H1 (cell line): ENCODE measurements at regions not wholly inside any gene's neighbourhood (a gene's known extent, or its start where the extent isn't known, plus 50 kb on each side); places are given as distances from the start of the nearest gene placed in this dataset.

Experiments used
- CTCF ChIA-PET: fragments of 300-600 bp; sonication (Branson Sonifier 250); formaldehyde crosslinking; loops from one replicate; lab custom pipeline; 2021; ENCODE audit not compliant: partially characterized antibody; lab: Charles Lee
- POLR2A ChIA-PET: fragments of 300-600 bp; sonication (Branson Sonifier 250); formaldehyde crosslinking; loops from one replicate; lab custom pipeline; 2021; ENCODE audit warnings: inconsistent platforms; ENCODE audit not compliant: partially characterized antibody; lab: Charles Lee
- DNase-seq, 2 experiments: peaks; one replicate each; pipeline versions ENCODE4 v3.0.0 to v3.0.0-alpha.2; 2010 to 2022; ENCODE audit warnings: low spot score in 2 of 2, low read depth in 1 of 2, mixed read lengths in 1 of 2
- FAIRE-seq: peaks from 2 replicates; lab custom pipeline; 2011; peaks lifted over from hg19 to GRCh38; lab: Jason Lieb, UNC
- H2AFZ ChIP-seq: 2 replicates; pipeline ENCODE4 v1.8.1; 2012; ENCODE audit warnings: low read length, inconsistent platforms
- H2AK5ac ChIP-seq: 2 replicates; pipeline ENCODE4 v1.6.1; 2013; ENCODE audit warnings: low read depth, low read length
- H2BK120ac ChIP-seq: replicated peaks from 2 replicates; pipeline ENCODE3; 2013; ENCODE audit warnings: low read depth, low read length, inconsistent platforms
- H2BK12ac ChIP-seq: 2 replicates; pipeline ENCODE4 v1.6.1; 2013; ENCODE audit warnings: low read depth, low read length
- H2BK15ac ChIP-seq: 2 replicates; pipeline ENCODE4 v1.6.1; 2013; ENCODE audit warnings: low read length
- H2BK20ac ChIP-seq: 2 replicates; pipeline ENCODE4 v1.6.1; 2013; ENCODE audit warnings: low read length
- H2BK5ac ChIP-seq: 2 replicates; pipeline ENCODE4 v1.6.1; 2013; ENCODE audit warnings: low read depth, low read length
- H3K14ac ChIP-seq: 2 replicates; pipeline ENCODE4 v1.6.1; 2013; ENCODE audit warnings: inconsistent platforms; ENCODE audit not compliant: insufficient read length
- H3K18ac ChIP-seq: 2 replicates; pipeline ENCODE4 v1.6.1; 2013; ENCODE audit warnings: low read length; ENCODE audit errors: extremely low read depth
- H3K23ac ChIP-seq: 2 replicates; pipeline ENCODE4 v1.6.1; 2013; ENCODE audit warnings: inconsistent platforms; ENCODE audit not compliant: insufficient read length
- H3K23me2 ChIP-seq: 2 replicates; pipeline ENCODE4 v1.6.1; 2013; ENCODE audit warnings: low read depth, low read length
- H3K27ac ChIP-seq: 2 replicates; pipeline ENCODE4 v1.6.1; 2011; ENCODE audit warnings: low read depth, low read length, inconsistent platforms
- H3K27me3 ChIP-seq, 4 experiments: replicated peaks in 1 of 4; 1 replicate in 1 of 4; 2 replicates in 3 of 4; pipeline versions ENCODE4 v1.6.1 to v1.8.1; 2011 to 2013; ENCODE audit warnings: low read length in 3 of 4, mild to moderate bottlenecking in 3 of 4, inconsistent platforms in 2 of 4, mixed read lengths in 2 of 4, moderate library complexity in 1 of 4; ENCODE audit not compliant: control insufficient read depth in 3 of 4, insufficient read depth in 3 of 4; ENCODE audit errors: extremely low read depth in 1 of 4
- H3K36me3 ChIP-seq, 4 experiments: 2 replicates each; pipeline versions ENCODE4 v1.6.1 to v1.8.1; 2011 to 2013; ENCODE audit warnings: mild to moderate bottlenecking in 4 of 4, low read length in 3 of 4, moderate library complexity in 2 of 4, control low read depth in 1 of 4, inconsistent platforms in 1 of 4; ENCODE audit not compliant: insufficient read depth in 4 of 4, control insufficient read depth in 2 of 4
- H3K4ac ChIP-seq: replicated peaks from 2 replicates; pipeline ENCODE3; 2013; ENCODE audit warnings: low read length, low read depth, mixed read lengths, inconsistent platforms; ENCODE audit not compliant: insufficient read length
- H3K4me1 ChIP-seq, 4 experiments: replicated peaks in 1 of 4; 1 replicate in 1 of 4; 2 replicates in 3 of 4; pipeline versions ENCODE4 v1.6.1 to v1.8.1; 2011 to 2013; ENCODE audit warnings: low read length in 3 of 4, inconsistent platforms in 2 of 4, mixed read lengths in 1 of 4; ENCODE audit not compliant: insufficient read depth in 4 of 4, control insufficient read depth in 3 of 4
- H3K4me2 ChIP-seq, 2 experiments: 2 replicates each; pipeline versions ENCODE4 v1.6.1 to v1.8.1; 2011 to 2013; ENCODE audit warnings: low read depth in 2 of 2, low read length in 2 of 2, control low read depth in 1 of 2, inconsistent platforms in 1 of 2, mild to moderate bottlenecking in 1 of 2; ENCODE audit not compliant: insufficient read depth in 1 of 2
- H3K4me3 ChIP-seq, 4 experiments: fragments of 200-600, 300-600 bp in 1 of 4; sonication (generic), shearing (Covaris generic), sonication (Bioruptor Twin) in 1 of 4; 2 replicates each; pipeline versions ENCODE4 v1.5.1 to v1.8.1; 2011 to 2016; ENCODE audit warnings: low read length in 4 of 4, low read depth in 3 of 4, control low read depth in 2 of 4, inconsistent platforms in 2 of 4, mild to moderate bottlenecking in 2 of 4, mixed read lengths in 1 of 4, moderate library complexity in 1 of 4; ENCODE audit not compliant: insufficient read depth in 2 of 4; ENCODE audit errors: extremely low read depth in 1 of 4
- H3K56ac ChIP-seq: replicated peaks from 2 replicates; pipeline ENCODE3; 2013; ENCODE audit warnings: low read depth, mild to moderate bottlenecking, mixed read lengths, low read length, inconsistent platforms; ENCODE audit not compliant: insufficient read length
- H3K79me1 ChIP-seq: 2 replicates; pipeline ENCODE4 v1.6.1; 2013; ENCODE audit warnings: low read depth, low read length, control low read depth
- H3K79me2 ChIP-seq, 2 experiments: 2 replicates each; pipeline versions ENCODE4 v1.6.1 to v1.8.1; 2012 to 2013; ENCODE audit warnings: low read length in 2 of 2, mild to moderate bottlenecking in 2 of 2, inconsistent platforms in 1 of 2; ENCODE audit not compliant: insufficient read depth in 2 of 2, control insufficient read depth in 1 of 2
- H3K9ac ChIP-seq, 4 experiments: replicated peaks in 1 of 4; 1 replicate in 1 of 4; 2 replicates in 3 of 4; pipeline versions ENCODE4 v1.6.1 to v1.8.1; 2011 to 2013; ENCODE audit warnings: low read depth in 3 of 4, low read length in 3 of 4, control low read depth in 2 of 4, mild to moderate bottlenecking in 2 of 4, moderate library complexity in 2 of 4, inconsistent platforms in 1 of 4; ENCODE audit errors: extremely low read depth in 1 of 4
- H3K9me3 ChIP-seq, 2 experiments: 2 replicates each; pipeline versions ENCODE4 v1.6.1 to v1.8.1; 2012 to 2013; ENCODE audit warnings: mild to moderate bottlenecking in 2 of 2, moderate library complexity in 2 of 2, control low read depth in 1 of 2, inconsistent platforms in 1 of 2, low read depth in 1 of 2, low read length in 1 of 2, mixed read lengths in 1 of 2; ENCODE audit not compliant: insufficient read depth in 2 of 2
- H4K20me1 ChIP-seq, 2 experiments: replicated peaks in 1 of 2; 2 replicates each; pipeline versions ENCODE3 to v1.8.1; 2011 to 2013; ENCODE audit warnings: inconsistent platforms in 2 of 2, low read length in 2 of 2, mild to moderate bottlenecking in 1 of 2; ENCODE audit not compliant: insufficient read depth in 2 of 2, control insufficient read depth in 1 of 2
- H4K5ac ChIP-seq: 2 replicates; pipeline ENCODE4 v1.6.1; 2013; ENCODE audit warnings: low read length, low read depth, mixed read lengths, inconsistent platforms; ENCODE audit not compliant: insufficient read length
- H4K8ac ChIP-seq: 2 replicates; pipeline ENCODE4 v1.8.0; 2013; ENCODE audit warnings: mild to moderate bottlenecking, moderate library complexity, low read length, inconsistent platforms; ENCODE audit not compliant: insufficient read depth; ENCODE audit errors: extremely low read depth
- H4K91ac ChIP-seq: replicated peaks from 2 replicates; pipeline ENCODE3; 2013; ENCODE audit warnings: low read length, mixed read lengths, inconsistent platforms; ENCODE audit not compliant: insufficient read length
- CBX5 ChIP-seq: fragments of 300-800, 300-1000 bp; sonication (generic); IDR thresholded peaks from 2 replicates; pipeline ENCODE4 v1.7.1; 2016; ENCODE audit warnings: antibody characterized with exemption, low read length, low read depth
- HDAC6 ChIP-seq: IDR thresholded peaks from one replicate; pipeline ENCODE4 v1.7.1; 2012; ENCODE audit warnings: low read depth, mild to moderate bottlenecking, inconsistent platforms, low read length, moderate library complexity
- SP4 ChIP-seq: IDR thresholded peaks from 2 replicates; pipeline ENCODE4 v1.6.1; 2012; ENCODE audit warnings: low read length, inconsistent platforms
- WGBS, 2 experiments: shearing (Covaris generic) in 1 of 2; methylation state at CpG; one replicate each; pipeline versions ENCODE4 v1.1.6 to v1.1.7; 2013 to 2015; ENCODE audit warnings: low lambda C conversion rate in 2 of 2, mixed read lengths in 2 of 2, inconsistent platforms in 1 of 2, low coverage in 1 of 2, missing lambda C conversion rate in 1 of 2; ENCODE audit not compliant: insufficient replicate concordance in 2 of 2, insufficient coverage in 1 of 2, insufficient read length in 1 of 2; ENCODE audit errors: extremely low coverage in 1 of 2, missing lambda C conversion rate in 1 of 2; 5-methylcytosine and 5-hydroxymethylcytosine counted together

DNA sequence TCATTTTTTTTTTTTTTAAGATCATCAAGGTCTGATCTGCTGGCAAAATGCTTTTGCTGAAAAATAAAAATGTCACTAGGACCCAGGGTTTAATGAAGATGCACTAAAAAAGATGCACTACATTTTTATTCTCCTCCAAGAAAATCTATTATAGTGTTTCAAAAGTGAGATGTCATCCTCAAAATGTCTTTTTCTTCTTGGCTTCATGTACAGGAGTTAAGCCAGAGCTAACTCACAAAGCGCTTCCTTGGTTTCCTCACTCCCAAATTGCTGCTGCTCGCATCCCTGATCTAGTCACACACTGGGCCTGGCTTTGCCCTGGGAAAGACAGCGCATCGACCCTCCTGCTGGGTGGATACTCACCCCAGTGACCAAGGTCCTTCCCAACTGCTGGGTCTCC is 113.4 kb upstream of the CCDC68 start:
- WGBS, 2 experiments, result 93% methylated on average over 4 of the region's 4 CpGs; no CpG with 5 or more reads in 1 of the 2 experiments
- FAIRE-seq, result no peak
- H3K36me3 ChIP-seq, result no peaks in the 10 kb centered on the region

More for the DNA sequence above, 113.4 kb upstream of the CCDC68 start:
- Histone ChIP-seq H2BK15ac (no peak overlapping the region), H2BK120ac (no peak overlapping the region), H4K8ac (no peak overlapping the region), H2BK5ac (no peak overlapping the region), H3K23ac (no peak overlapping the region), H3K79me1 (no peaks in the 10 kb centered on the region; the same call in 1 of the 2 replicates), H3K14ac (no peak overlapping the region), H4K91ac (no peak overlapping the region), H3K4me1 (no peaks in the 10 kb centered on the region; a peak in 1 of 7 replicates), H3K4me3 (no peak overlapping the region), H2AK5ac (no peak overlapping the region), H4K5ac (no peak overlapping the region), H3K56ac (no peak overlapping the region), H3K4ac (no peak overlapping the region), H2BK20ac (no peak overlapping the region), H3K79me2 (no peaks in the 10 kb centered on the region), H3K4me2 (no peak overlapping the region), H3K27me3 (no peaks in the 10 kb centered on the region), H2BK12ac (no peak overlapping the region), H2AFZ (no peak overlapping the region), H3K27ac (no peak overlapping the region), H3K9me3 (no peaks in the 10 kb centered on the region), H3K18ac (no peak overlapping the region), H4K20me1 (no peaks in the 10 kb centered on the region), H3K9ac (no peak overlapping the region), H3K23me2 (no peaks in the 10 kb centered on the region)
- CTCF ChIA-PET, result interaction anchor here (0.7 kb wide), 2 partner anchors 606 to 1154 kb away, joined by 4 read pairs; no protein-coding TSS in a partner anchor
- TF ChIP-seq HDAC6 (no peak), SP4 (no peak), CBX5 (no peak)
- POLR2A ChIA-PET, result no interaction called here
- no peak for DNase-seq
